ENCODE measurements at regions not wholly inside any gene's neighbourhood (a gene's known extent, or its start where the extent isn't known, plus 50 kb on each side); places are given as distances from the start of the nearest gene placed in this dataset.

- TF ChIP-seq ETV6 (CRISPR knock-in tag; IDR thresholded peaks at IDR 0.05) (no peak), GTF2I (CRISPR knock-in tag; conservative IDR thresholded peaks at IDR 0.05) (no peak), ZNF138 (CRISPR knock-in tag; conservative IDR thresholded peaks at IDR 0.05) (no peak), STAT6 (CRISPR knock-in tag; conservative IDR thresholded peaks at IDR 0.05; ENCODE audit: low read depth) (no peak), NR1H2 (CRISPR knock-in tag; IDR thresholded peaks at IDR 0.05) (no peak), FOXP1 (CRISPR knock-in tag; IDR thresholded peaks at IDR 0.05; ENCODE audit: borderline replicate concordance) (no peak), SMAD3 (CRISPR knock-in tag; IDR thresholded peaks at IDR 0.05; ENCODE audit: borderline replicate concordance) (no peak), E2F1 (CRISPR knock-in tag; IDR thresholded peaks at IDR 0.05) (no peak), ZNF423 (CRISPR knock-in tag; IDR thresholded peaks at IDR 0.05) (no peak), PRRX2 (CRISPR knock-in tag; IDR thresholded peaks at IDR 0.05) (no peak)
Measured at GRCh38 chr11:127075758-127076157, 75.2 kb upstream of the KIRREL3 start (continued).

GRCh38 chr11:127074151-127074761, 73.7 kb upstream of the KIRREL3 start:
- Mint-ChIP-seq H3K27ac (no peak overlapping the region), H3K36me3 (no peaks in the 10 kb centered on the region), H3K27me3 (ENCODE audit: low read depth) (no peaks in the 10 kb centered on the region), H3K4me1 (peaks cover 16% of the 10 kb centered on the region), H3K4me3 (no peak overlapping the region), H3K9me3 (no peaks in the 10 kb centered on the region)
- ChIA-PET CTCF (interaction anchor here (0.6 to 3.3 kb wide), 18 partner anchors 9 to 633 kb away, joined by 3 to 31 read pairs (median 4); no protein-coding TSS in a partner anchor), POLR2A (no interaction called here)
- ATAC-seq (peak; percentile 93), DNase-seq (ENCODE audit: low spot score) (peak; percentile 36)
- TF ChIP-seq ZNF263 (CRISPR knock-in tag; IDR thresholded peaks at IDR 0.05; ENCODE audit: low read depth) (no peak), ZNF532 (CRISPR knock-in tag; IDR thresholded peaks at IDR 0.05; ENCODE audit: borderline replicate concordance) (no peak)

GRCh38 chr11:127073621-127074020, 73.1 kb upstream of the KIRREL3 start:
- no peak overlapping the region for H3K27ac Mint-ChIP-seq
- no peak for TF ChIP-seq MXD4 (CRISPR knock-in tag; IDR thresholded peaks at IDR 0.05; ENCODE audit: borderline replicate concordance)
- no peak for TF ChIP-seq NR1H2 (CRISPR knock-in tag; IDR thresholded peaks at IDR 0.05)
- TF ChIP-seq ESRRA (CRISPR knock-in tag; IDR thresholded peaks at IDR 0.05; ENCODE audit: borderline replicate concordance), result no peak
- no peak for TF ChIP-seq NR3C1 (CRISPR knock-in tag; conservative IDR thresholded peaks at IDR 0.05; ENCODE audit: low read depth)
- no peak for TF ChIP-seq ZNF317 (CRISPR knock-in tag; IDR thresholded peaks at IDR 0.05; ENCODE audit: borderline replicate concordance, low read depth)
- no peak for TF ChIP-seq TCF7 (CRISPR knock-in tag; IDR thresholded peaks at IDR 0.05; ENCODE audit: low read depth)
- no peak for TF ChIP-seq SP1 (CRISPR knock-in tag; conservative IDR thresholded peaks at IDR 0.05)
- TF ChIP-seq ZNF396 (CRISPR knock-in tag; IDR thresholded peaks at IDR 0.05; ENCODE audit: borderline replicate concordance), result no peak
- TF ChIP-seq NR2C2 (CRISPR knock-in tag; IDR thresholded peaks at IDR 0.05), result no peak
- no peak for TF ChIP-seq FOXK1 (CRISPR knock-in tag; IDR thresholded peaks at IDR 0.05)
- TF ChIP-seq ZBTB21 (CRISPR knock-in tag; IDR thresholded peaks at IDR 0.05; ENCODE audit: borderline replicate concordance), result no peak
- TF ChIP-seq FOXP4 (CRISPR knock-in tag; IDR thresholded peaks at IDR 0.05), result no peak

More at GRCh38 chr11:127073621-127074020, 73.1 kb upstream of the KIRREL3 start:
- no peaks in the 10 kb centered on the region for H3K36me3 Mint-ChIP-seq
- DNase-seq (ENCODE audit: low spot score), result no peak
- H3K4me1 Mint-ChIP-seq, result peaks cover 16% of the 10 kb centered on the region
- CTCF ChIA-PET, result interaction anchor here (1.0 to 3.3 kb wide), 17 partner anchors 9 to 500 kb away, joined by 3 to 31 read pairs (median 5); no protein-coding TSS in a partner anchor
- POLR2A ChIA-PET, result no interaction called here
- H3K9me3 Mint-ChIP-seq, result no peaks in the 10 kb centered on the region
- H3K4me3 Mint-ChIP-seq, result no peak overlapping the region
- ATAC-seq, result peak; percentile 32; the same call in 1 of the 2 replicates
- no peaks in the 10 kb centered on the region for H3K27me3 Mint-ChIP-seq (ENCODE audit: low read depth)

Data from WTC11 (cell line).